H9 (cell line): ENCODE measurements at regions not wholly inside any gene's neighbourhood (a gene's known extent, or its start where the extent isn't known, plus 50 kb on each side); places are given as distances from the start of the nearest gene placed in this dataset.

ENCODE experiments used
- DNase-seq: peaks from one replicate; pipeline ENCODE4 v3.0.0-alpha.2; 2017
- H2AFZ ChIP-seq: one replicate; pipeline ENCODE4 v1.6.1; 2013; ENCODE audit warnings: mild to moderate bottlenecking, low read length, control low read depth, moderate library complexity
- H2AK5ac ChIP-seq: 2 replicates; pipeline ENCODE4 v1.6.1; 2013; ENCODE audit warnings: low read length, control low read depth, mixed read lengths; ENCODE audit not compliant: insufficient read length
- H2BK120ac ChIP-seq: one replicate; pipeline ENCODE4 v1.6.1; 2013; ENCODE audit warnings: low read depth, mild to moderate bottlenecking, low read length, control low read depth, inconsistent platforms; ENCODE audit not compliant: poor library complexity, severe bottlenecking
- H2BK12ac ChIP-seq: 2 replicates; pipeline ENCODE4 v1.6.1; 2013; ENCODE audit warnings: low read length, control low read depth, mixed read lengths, low read depth; ENCODE audit not compliant: insufficient read length
- H2BK15ac ChIP-seq: 2 replicates; pipeline ENCODE4 v1.6.1; 2013; ENCODE audit warnings: low read depth, low read length, control low read depth
- H2BK20ac ChIP-seq: one replicate; pipeline ENCODE4 v1.6.1; 2013; ENCODE audit warnings: low read depth, mild to moderate bottlenecking, low read length, control low read depth, inconsistent platforms; ENCODE audit not compliant: poor library complexity, severe bottlenecking
- H2BK5ac ChIP-seq: 2 replicates; pipeline ENCODE4 v1.6.1; 2013; ENCODE audit warnings: low read length, control low read depth, mixed read lengths; ENCODE audit not compliant: insufficient read length
- H3K14ac ChIP-seq: 2 replicates; pipeline ENCODE4 v1.6.1; 2013; ENCODE audit warnings: low read length, control low read depth; ENCODE audit not compliant: insufficient read depth
- H3K18ac ChIP-seq: 2 replicates; pipeline ENCODE4 v1.6.1; 2013; ENCODE audit warnings: low read depth, mild to moderate bottlenecking, mixed read lengths, low read length, control low read depth; ENCODE audit not compliant: insufficient read length
- H3K23ac ChIP-seq: 2 replicates; pipeline ENCODE4 v1.6.1; 2013; ENCODE audit warnings: low read length, control low read depth, mixed read lengths, low read depth; ENCODE audit not compliant: insufficient read length
- H3K23me2 ChIP-seq: 2 replicates; pipeline ENCODE4 v1.6.1; 2013; ENCODE audit warnings: low read depth, mild to moderate bottlenecking, mixed read lengths, low read length, control low read depth; ENCODE audit not compliant: insufficient read length, poor library complexity, severe bottlenecking
- H3K27ac ChIP-seq: 2 replicates; pipeline ENCODE4 v1.5.1; 2013; ENCODE audit warnings: low read length, control low read depth, mixed read lengths, low read depth; ENCODE audit not compliant: insufficient read length
- H3K27me3 ChIP-seq: 2 replicates; pipeline ENCODE4 v1.6.1; 2013; ENCODE audit warnings: low read length, control low read depth, inconsistent platforms; ENCODE audit not compliant: insufficient read depth
- H3K4ac ChIP-seq: 2 replicates; pipeline ENCODE4 v1.6.1; 2013; ENCODE audit warnings: low read depth, mild to moderate bottlenecking, control low read depth, inconsistent platforms, low read length, moderate library complexity
- H3K4me1 ChIP-seq: 2 replicates; pipeline ENCODE4 v1.6.1; 2013; ENCODE audit warnings: low read length, control low read depth, inconsistent platforms; ENCODE audit not compliant: insufficient read depth
- H3K4me2 ChIP-seq: 2 replicates; pipeline ENCODE4 v1.6.1; 2013; ENCODE audit warnings: low read length, control low read depth, mixed read lengths; ENCODE audit not compliant: insufficient read length, insufficient read depth
- H3K56ac ChIP-seq: 2 replicates; pipeline ENCODE4 v1.6.1; 2013; ENCODE audit warnings: low read depth, mild to moderate bottlenecking, mixed read lengths, low read length, control low read depth; ENCODE audit not compliant: insufficient read length
- H3K79me1 ChIP-seq: 2 replicates; pipeline ENCODE4 v1.6.1; 2013; ENCODE audit warnings: low read depth, mild to moderate bottlenecking, moderate library complexity, low read length, control low read depth, inconsistent platforms; ENCODE audit not compliant: insufficient read depth, poor library complexity, severe bottlenecking
- H3K79me2 ChIP-seq: 2 replicates; pipeline ENCODE4 v1.6.1; 2013; ENCODE audit warnings: low read length, control low read depth, inconsistent platforms; ENCODE audit not compliant: insufficient read depth
- H3K9ac ChIP-seq: 2 replicates; pipeline ENCODE4 v1.6.1; 2013; ENCODE audit warnings: low read length, control low read depth, mixed read lengths; ENCODE audit not compliant: insufficient read length; ENCODE audit errors: extremely low read depth
- H3K9me3 ChIP-seq: one replicate; pipeline ENCODE4 v1.6.1; 2013; ENCODE audit warnings: low read depth, low read length, inconsistent platforms; ENCODE audit not compliant: control insufficient read depth
- H3T11ph ChIP-seq: one replicate; pipeline ENCODE4 v1.6.1; 2013; ENCODE audit warnings: mild to moderate bottlenecking, low read length, control low read depth, inconsistent platforms
- H4K20me1 ChIP-seq: one replicate; pipeline ENCODE4 v1.6.1; 2013; ENCODE audit not compliant: control insufficient read depth, insufficient read length, insufficient read depth
- H4K5ac ChIP-seq: 2 replicates; pipeline ENCODE4 v1.6.1; 2013; ENCODE audit warnings: low read depth, mild to moderate bottlenecking, mixed read lengths, low read length, control low read depth; ENCODE audit not compliant: insufficient read length
- H4K8ac ChIP-seq: replicated peaks from 2 replicates; pipeline ENCODE4 v1.6.1; 2013; ENCODE audit warnings: low read length, control low read depth, mixed read lengths, low read depth; ENCODE audit not compliant: insufficient read length
- H4K91ac ChIP-seq: 2 replicates; pipeline ENCODE4 v1.6.1; 2013; ENCODE audit warnings: low read depth, mild to moderate bottlenecking, moderate library complexity, mixed read lengths, low read length, control low read depth; ENCODE audit not compliant: insufficient read length
- H3K27ac Mint-ChIP-seq, 3 experiments: 2 replicates in 2 of 3; 3 replicates in 1 of 3; pipeline ENCODE4 v1.8.0; 2020 to 2021; ENCODE audit warnings: mixed read lengths in 3 of 3, mild to moderate bottlenecking in 1 of 3, moderate library complexity in 1 of 3
- H3K27me3 Mint-ChIP-seq: 2 replicates; pipeline ENCODE4 v1.8.0; 2021; ENCODE audit warnings: low read depth, mild to moderate bottlenecking, moderate library complexity, mixed read lengths
- H3K36me3 Mint-ChIP-seq, 3 experiments: 2 replicates in 2 of 3; 3 replicates in 1 of 3; pipeline ENCODE4 v1.8.0; 2020 to 2021; ENCODE audit warnings: low read depth in 3 of 3, mixed read lengths in 3 of 3; ENCODE audit not compliant: insufficient read depth in 1 of 3
- H3K4me1 Mint-ChIP-seq, 2 experiments: 2 replicates each; pipeline ENCODE4 v1.8.0; 2020; ENCODE audit warnings: mixed read lengths in 2 of 2
- H3K4me3 Mint-ChIP-seq, 2 experiments: 2 replicates in 1 of 2; 3 replicates in 1 of 2; pipeline ENCODE4 v1.8.0; 2020 to 2021; ENCODE audit warnings: mild to moderate bottlenecking in 2 of 2, mixed read lengths in 2 of 2, moderate library complexity in 1 of 2
- H3K9me3 Mint-ChIP-seq, 2 experiments: 2 replicates in 1 of 2; 3 replicates in 1 of 2; pipeline ENCODE4 v1.8.0; 2020; ENCODE audit warnings: mild to moderate bottlenecking in 2 of 2, mixed read lengths in 2 of 2, moderate library complexity in 1 of 2
- whole genome bisulfite sequencing: extraction: QIAGEN DNeasy Blood & Tissue Kit; methylation state at CpG from one replicate; pipeline ENCODE4 v1.1.7; 2013; ENCODE audit warnings: missing lambda C conversion rate, low lambda C conversion rate, mixed read lengths; ENCODE audit not compliant: insufficient read length; ENCODE audit errors: extremely low coverage; 5-methylcytosine and 5-hydroxymethylcytosine counted together
- TF ChIP-seq, protein P1 (sequence below): fragments of 200-600 bp; sonication (generic); conservative IDR thresholded peaks from 3 replicates; pipeline ENCODE4 v1.8.0; 2021; ENCODE audit warnings: antibody characterized with exemption, mild to moderate bottlenecking

DNA sequence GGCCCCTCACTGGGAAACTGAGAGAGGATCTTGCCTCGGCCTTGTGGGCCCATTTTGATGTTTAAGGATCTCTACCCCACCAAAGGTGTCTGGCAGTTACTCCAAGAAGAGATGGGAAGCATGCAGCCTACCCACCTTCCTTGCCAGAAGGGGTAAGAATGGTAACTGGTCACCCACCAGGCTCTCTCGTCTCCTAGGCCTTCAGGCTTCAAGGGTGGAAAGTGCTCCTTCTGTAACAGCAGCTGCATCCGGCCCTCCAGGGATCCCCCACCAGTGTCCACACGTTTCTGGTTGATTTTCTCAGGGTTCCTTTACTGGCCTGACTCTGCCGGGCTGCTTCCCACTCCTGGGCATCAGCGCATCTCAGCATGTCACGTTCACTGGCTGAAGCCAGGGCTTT is 204.4 kb upstream of the IRX1 start:
- no peak overlapping the region for H4K91ac ChIP-seq
- Mint-ChIP-seq H3K4me3 (no peak overlapping the region), H3K27me3 (no peaks in the 10 kb centered on the region; the same call in none of the 2 replicates), H3K27ac (no peak overlapping the region), H3K36me3 (no peaks in the 10 kb centered on the region), H3K9me3 (no peaks in the 10 kb centered on the region), H3K4me1 (peaks cover 14 to 27% of the 10 kb centered on the region in 2 experiments)
- H4K5ac ChIP-seq: no peak overlapping the region
- no peak overlapping the region for H3K23ac ChIP-seq
- no peak for DNase-seq
- no peak overlapping the region for H2BK15ac ChIP-seq
- no peak overlapping the region for H2BK5ac ChIP-seq
- H3T11ph ChIP-seq: no peak overlapping the region
- H3K18ac ChIP-seq: no peak overlapping the region
- WGBS: no CpG with 5 or more reads among the region's 7 CpGs
- no peaks in the 10 kb centered on the region for H3K23me2 ChIP-seq
- TF ChIP-seq, protein P1, sequence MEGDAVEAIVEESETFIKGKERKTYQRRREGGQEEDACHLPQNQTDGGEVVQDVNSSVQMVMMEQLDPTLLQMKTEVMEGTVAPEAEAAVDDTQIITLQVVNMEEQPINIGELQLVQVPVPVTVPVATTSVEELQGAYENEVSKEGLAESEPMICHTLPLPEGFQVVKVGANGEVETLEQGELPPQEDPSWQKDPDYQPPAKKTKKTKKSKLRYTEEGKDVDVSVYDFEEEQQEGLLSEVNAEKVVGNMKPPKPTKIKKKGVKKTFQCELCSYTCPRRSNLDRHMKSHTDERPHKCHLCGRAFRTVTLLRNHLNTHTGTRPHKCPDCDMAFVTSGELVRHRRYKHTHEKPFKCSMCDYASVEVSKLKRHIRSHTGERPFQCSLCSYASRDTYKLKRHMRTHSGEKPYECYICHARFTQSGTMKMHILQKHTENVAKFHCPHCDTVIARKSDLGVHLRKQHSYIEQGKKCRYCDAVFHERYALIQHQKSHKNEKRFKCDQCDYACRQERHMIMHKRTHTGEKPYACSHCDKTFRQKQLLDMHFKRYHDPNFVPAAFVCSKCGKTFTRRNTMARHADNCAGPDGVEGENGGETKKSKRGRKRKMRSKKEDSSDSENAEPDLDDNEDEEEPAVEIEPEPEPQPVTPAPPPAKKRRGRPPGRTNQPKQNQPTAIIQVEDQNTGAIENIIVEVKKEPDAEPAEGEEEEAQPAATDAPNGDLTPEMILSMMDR: no peak
- H2BK120ac ChIP-seq: no peak overlapping the region
- H3K9ac ChIP-seq: no peak overlapping the region
- no peak overlapping the region for H3K56ac ChIP-seq
- no peak overlapping the region for H4K8ac ChIP-seq
- H2AFZ ChIP-seq: no peak overlapping the region
- no peak overlapping the region for H2BK20ac ChIP-seq
- H3K4ac ChIP-seq: no peak overlapping the region
- no peak overlapping the region for H2BK12ac ChIP-seq
- no peaks in the 10 kb centered on the region for H4K20me1 ChIP-seq
- H2AK5ac ChIP-seq: no peak overlapping the region
- H3K9me3 ChIP-seq: no peaks in the 10 kb centered on the region
- no peaks in the 10 kb centered on the region for H3K79me1 ChIP-seq
- H3K14ac ChIP-seq: no peak overlapping the region
- peaks cover 3% of the 10 kb centered on the region; the same call in 1 of the 2 replicates for H3K4me1 ChIP-seq
- no peaks in the 10 kb centered on the region for H3K27me3 ChIP-seq
- H3K27ac ChIP-seq: no peak overlapping the region
- H3K79me2 ChIP-seq: no peaks in the 10 kb centered on the region
- no peak overlapping the region for H3K4me2 ChIP-seq
